HFF-Myc (cell line): ENCODE measurements at regions not wholly inside any gene's neighbourhood (a gene's known extent, or its start where the extent isn't known, plus 50 kb on each side); places are given as distances from the start of the nearest gene placed in this dataset.

Experiments used
- DNase-seq: peaks from one replicate; pipeline ENCODE4 v3.0.0-alpha.2; 2011; ENCODE audit warnings: low read depth; ENCODE audit errors: extremely low read depth
- H3K4me3 ChIP-seq: replicated peaks from 2 replicates; pipeline ENCODE4 v1.5.1; 2011; ENCODE audit warnings: low read depth, mild to moderate bottlenecking, control low read depth, low read length
- TF ChIP-seq, protein P1 (sequence below): IDR thresholded peaks from 2 replicates; pipeline ENCODE4 v1.5.1; 2012; ENCODE audit warnings: mild to moderate bottlenecking, low read depth, low read length, control low read depth; ENCODE audit errors: missing control alignments

DNA sequence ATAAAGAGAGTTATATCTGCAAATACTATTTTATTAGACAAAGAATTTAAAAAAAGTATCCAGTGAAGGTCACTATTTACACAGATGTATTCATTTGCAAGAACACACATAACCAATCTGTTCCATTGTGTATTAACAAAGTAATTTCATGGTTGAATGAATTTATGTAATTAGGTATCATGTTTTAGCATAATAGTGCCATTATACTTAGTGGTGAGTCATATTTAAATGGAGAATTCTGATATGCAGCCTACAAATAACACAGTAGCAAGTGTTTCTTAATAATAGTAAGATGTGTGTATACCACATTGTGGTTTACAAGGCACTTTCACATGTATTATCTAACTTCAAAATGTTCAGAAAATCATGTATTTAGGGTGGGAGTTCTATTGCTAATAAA lies 1028.5 kb upstream of the ACO1 start:
- no peak for DNase-seq
- TF ChIP-seq, protein P1, sequence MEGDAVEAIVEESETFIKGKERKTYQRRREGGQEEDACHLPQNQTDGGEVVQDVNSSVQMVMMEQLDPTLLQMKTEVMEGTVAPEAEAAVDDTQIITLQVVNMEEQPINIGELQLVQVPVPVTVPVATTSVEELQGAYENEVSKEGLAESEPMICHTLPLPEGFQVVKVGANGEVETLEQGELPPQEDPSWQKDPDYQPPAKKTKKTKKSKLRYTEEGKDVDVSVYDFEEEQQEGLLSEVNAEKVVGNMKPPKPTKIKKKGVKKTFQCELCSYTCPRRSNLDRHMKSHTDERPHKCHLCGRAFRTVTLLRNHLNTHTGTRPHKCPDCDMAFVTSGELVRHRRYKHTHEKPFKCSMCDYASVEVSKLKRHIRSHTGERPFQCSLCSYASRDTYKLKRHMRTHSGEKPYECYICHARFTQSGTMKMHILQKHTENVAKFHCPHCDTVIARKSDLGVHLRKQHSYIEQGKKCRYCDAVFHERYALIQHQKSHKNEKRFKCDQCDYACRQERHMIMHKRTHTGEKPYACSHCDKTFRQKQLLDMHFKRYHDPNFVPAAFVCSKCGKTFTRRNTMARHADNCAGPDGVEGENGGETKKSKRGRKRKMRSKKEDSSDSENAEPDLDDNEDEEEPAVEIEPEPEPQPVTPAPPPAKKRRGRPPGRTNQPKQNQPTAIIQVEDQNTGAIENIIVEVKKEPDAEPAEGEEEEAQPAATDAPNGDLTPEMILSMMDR = no peak
- no peak overlapping the region for H3K4me3 ChIP-seq

DNA sequence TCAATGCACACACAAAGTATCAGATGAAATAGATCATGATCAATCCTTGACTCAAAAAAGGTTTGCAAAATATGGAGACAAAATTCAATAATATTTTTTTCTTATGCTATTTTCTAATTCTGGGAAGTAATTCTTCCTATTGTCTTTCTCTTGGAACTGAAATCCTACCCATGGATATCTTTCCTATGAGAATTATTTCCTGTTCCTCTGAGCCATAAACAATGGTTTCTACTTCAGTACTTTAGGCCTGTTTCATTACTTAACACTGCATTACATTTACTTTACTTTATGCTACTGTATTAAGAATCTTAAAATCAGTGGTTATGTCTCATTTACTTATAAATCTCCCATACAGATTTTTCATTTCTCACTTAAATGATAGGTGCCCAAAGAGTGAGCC lies 1025.4 kb upstream of the ACO1 start:
- no peak overlapping the region for H3K4me3 ChIP-seq
- DNase-seq = no peak
- TF ChIP-seq, protein P1 = no peak

GRCh38 chr9:31364171-31364570 lies 1020.3 kb upstream of the ACO1 start:
- DNase-seq = no peak
- TF ChIP-seq, protein P1 = no peak
- no peak overlapping the region for H3K4me3 ChIP-seq

GRCh38 chr9:31372799-31373587 lies 1011.5 kb upstream of the ACO1 start:
- no peak overlapping the region for H3K4me3 ChIP-seq
- TF ChIP-seq, protein P1 = no peak
- no peak for DNase-seq

DNA sequence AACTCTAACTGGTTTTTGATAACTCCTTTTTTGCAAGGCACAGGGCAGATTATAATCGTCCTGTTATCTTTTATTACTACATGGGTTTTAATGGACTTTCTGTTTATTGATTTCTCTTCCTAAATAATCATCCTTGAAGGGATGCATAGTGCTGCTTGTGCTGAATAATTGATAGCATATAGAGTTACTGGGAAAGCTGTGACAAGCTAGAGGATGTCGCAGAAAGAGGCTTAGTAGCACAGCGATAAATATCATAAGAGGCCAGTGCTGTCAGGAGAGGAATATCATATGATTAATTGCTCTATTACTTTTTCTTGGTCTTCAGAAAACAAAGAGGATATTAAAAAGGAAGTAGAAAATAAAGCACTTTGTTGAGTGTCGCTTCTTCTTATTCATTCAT lies 1007.1 kb upstream of the ACO1 start:
- DNase-seq = no peak
- TF ChIP-seq, protein P1 = no peak
- no peak overlapping the region for H3K4me3 ChIP-seq

DNA sequence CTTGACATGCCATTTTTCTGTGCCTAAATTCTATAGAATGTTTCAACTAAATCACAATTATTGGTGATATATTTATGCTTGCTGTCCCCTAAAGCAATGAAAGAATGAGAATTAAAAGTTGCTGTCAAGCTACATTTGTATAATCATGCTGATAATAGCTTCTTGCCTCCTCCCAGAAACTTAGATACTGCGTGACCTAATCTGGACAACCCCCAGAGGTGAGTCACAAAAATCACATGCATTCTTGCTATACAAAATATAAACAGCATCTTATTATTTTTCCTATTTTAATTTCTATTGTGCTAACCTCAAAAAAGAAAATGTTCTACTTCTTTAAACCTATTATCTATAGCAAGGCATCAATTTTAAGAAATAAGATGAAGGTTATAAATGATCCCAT lies 995.8 kb upstream of the ACO1 start:
- DNase-seq = no peak
- TF ChIP-seq, protein P1 = no peak
- no peak overlapping the region for H3K4me3 ChIP-seq

- DNase-seq = no peak
- no peak overlapping the region for H3K4me3 ChIP-seq
- TF ChIP-seq, protein P1 = no peak
Observed at GRCh38 chr9:31389075-31389474, 995.4 kb upstream of the ACO1 start.
